ENCODE measurements at regions not wholly inside any gene's neighbourhood (a gene's known extent, or its start where the extent isn't known, plus 50 kb on each side); places are given as distances from the start of the nearest gene placed in this dataset.

DNA sequence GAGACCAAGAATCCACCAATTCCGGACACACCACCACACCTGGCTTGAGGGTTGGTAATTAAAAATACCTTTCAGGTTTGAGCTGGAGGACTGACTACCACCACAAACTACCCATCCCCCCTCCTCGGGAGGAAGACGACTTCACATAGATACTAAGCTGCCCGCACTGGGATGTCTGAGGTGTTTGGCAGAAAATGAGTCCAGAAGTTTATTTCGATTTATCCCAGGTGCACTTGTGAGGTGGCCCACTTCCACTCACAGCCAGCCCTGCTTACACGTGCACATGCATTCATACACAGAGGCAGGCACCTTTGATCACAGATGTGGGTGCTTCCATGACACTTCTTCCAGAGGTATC lies 187.1 kb downstream of the ID4 start:
- no peak overlapping the region for H3K4me3 ChIP-seq (ENCODE audit: low read length)
- H3K9me2 ChIP-seq (replicated peaks; ENCODE audit: low read length), result no peaks in the 10 kb centered on the region
- ChIA-PET POLR2A (ENCODE audit: unreplicated experiment) (no interaction called here), CTCF (no interaction called here)
- H3K4me2 ChIP-seq (ENCODE audit: low read length), result no peak overlapping the region
- no peak overlapping the region for H3K27ac ChIP-seq (ENCODE audit: low read length)
- no TSS peak for BruUV-seq (replicated peaks)
- DNase-seq (no peak), ATAC-seq (no peak)
- H3K27me3 ChIP-seq (ENCODE audit: low read length), result peaks cover 25% of the 10 kb centered on the region
- H3F3A ChIP-seq (ENCODE audit: low read length, unreplicated experiment), result no peaks in the 10 kb centered on the region
- no peak overlapping the region for H3K9ac ChIP-seq (ENCODE audit: low read length)
- H2AFZ ChIP-seq (ENCODE audit: low read length), result no peak overlapping the region
- no peaks in the 10 kb centered on the region for H4K20me1 ChIP-seq (ENCODE audit: low read length)
- H3K79me2 ChIP-seq (ENCODE audit: low read length), result no peaks in the 10 kb centered on the region
- H3K36me3 ChIP-seq (ENCODE audit: low read depth, low read length), result no peaks in the 10 kb centered on the region
- no peaks in the 10 kb centered on the region for H3K4me1 ChIP-seq (ENCODE audit: insufficient read depth, low read length)
- TF ChIP-seq, protein P1, sequence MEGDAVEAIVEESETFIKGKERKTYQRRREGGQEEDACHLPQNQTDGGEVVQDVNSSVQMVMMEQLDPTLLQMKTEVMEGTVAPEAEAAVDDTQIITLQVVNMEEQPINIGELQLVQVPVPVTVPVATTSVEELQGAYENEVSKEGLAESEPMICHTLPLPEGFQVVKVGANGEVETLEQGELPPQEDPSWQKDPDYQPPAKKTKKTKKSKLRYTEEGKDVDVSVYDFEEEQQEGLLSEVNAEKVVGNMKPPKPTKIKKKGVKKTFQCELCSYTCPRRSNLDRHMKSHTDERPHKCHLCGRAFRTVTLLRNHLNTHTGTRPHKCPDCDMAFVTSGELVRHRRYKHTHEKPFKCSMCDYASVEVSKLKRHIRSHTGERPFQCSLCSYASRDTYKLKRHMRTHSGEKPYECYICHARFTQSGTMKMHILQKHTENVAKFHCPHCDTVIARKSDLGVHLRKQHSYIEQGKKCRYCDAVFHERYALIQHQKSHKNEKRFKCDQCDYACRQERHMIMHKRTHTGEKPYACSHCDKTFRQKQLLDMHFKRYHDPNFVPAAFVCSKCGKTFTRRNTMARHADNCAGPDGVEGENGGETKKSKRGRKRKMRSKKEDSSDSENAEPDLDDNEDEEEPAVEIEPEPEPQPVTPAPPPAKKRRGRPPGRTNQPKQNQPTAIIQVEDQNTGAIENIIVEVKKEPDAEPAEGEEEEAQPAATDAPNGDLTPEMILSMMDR (conservative IDR thresholded peaks at IDR 0.05; ENCODE audit: low read depth, low read length), result no peak
- TF ChIP-seq EZH2 (IDR thresholded peaks at IDR 0.05; ENCODE audit: low read length, unreplicated experiment) (no peak), EZH2phosphoT487 (IDR thresholded peaks at IDR 0.05; ENCODE audit: borderline replicate concordance, low read length) (no peak)
- intact Hi-C loops (cut with micrococcal nuclease), result no loop called here
- H3K9me3 ChIP-seq (ENCODE audit: low read length), result no peaks in the 10 kb centered on the region

DNA sequence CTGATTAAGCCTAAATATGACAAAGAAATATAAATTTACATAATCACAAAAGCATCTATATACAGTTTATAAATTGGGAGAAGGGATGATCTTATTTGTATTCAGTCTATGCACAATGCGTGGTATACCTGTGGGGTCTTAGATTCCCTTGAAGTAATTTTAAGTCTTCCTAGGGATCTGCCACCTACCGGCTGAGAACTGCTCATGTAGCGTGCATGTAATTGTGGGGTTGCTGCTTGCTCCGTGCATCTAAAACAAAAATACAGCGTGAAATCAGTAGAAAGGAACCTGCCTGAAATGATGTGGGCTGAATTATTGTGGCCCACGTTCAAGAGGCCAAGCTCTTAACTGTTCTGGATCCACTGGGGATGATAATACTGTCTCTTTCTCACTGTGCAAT lies 187.3 kb downstream of the MBOAT1 start:
- DNase-seq, result no peak
- BruUV-seq (replicated peaks), result no TSS peak

GRCh38 chr6:20025681-20026080 lies 186.6 kb downstream of the MBOAT1 start:
- H3K9me2 ChIP-seq (replicated peaks; ENCODE audit: low read length), result no peaks in the 10 kb centered on the region

More for the DNA sequence above, 187.3 kb downstream of the MBOAT1 start:
- Histone ChIP-seq H3K27ac (ENCODE audit: low read length) (no peak overlapping the region), H3K4me3 (ENCODE audit: low read length) (no peak overlapping the region), H3K9me2 (replicated peaks; ENCODE audit: low read length) (no peaks in the 10 kb centered on the region), H3K9me3 (ENCODE audit: low read length) (no peaks in the 10 kb centered on the region), H3K36me3 (ENCODE audit: low read depth, low read length) (no peaks in the 10 kb centered on the region), H3K4me2 (ENCODE audit: low read length) (no peak overlapping the region), H3K27me3 (ENCODE audit: low read length) (peaks cover 25% of the 10 kb centered on the region), H2AFZ (ENCODE audit: low read length) (no peak overlapping the region), H3F3A (ENCODE audit: low read length, unreplicated experiment) (no peaks in the 10 kb centered on the region), H3K9ac (ENCODE audit: low read length) (no peak overlapping the region), H3K79me2 (ENCODE audit: low read length) (no peaks in the 10 kb centered on the region), H3K4me1 (ENCODE audit: insufficient read depth, low read length) (no peaks in the 10 kb centered on the region), H4K20me1 (ENCODE audit: low read length) (no peaks in the 10 kb centered on the region)
- no peak for ATAC-seq
- intact Hi-C loops (cut with micrococcal nuclease), result no loop called here
- CTCF ChIA-PET, result no interaction called here
- TF ChIP-seq, protein P1 (conservative IDR thresholded peaks at IDR 0.05; ENCODE audit: low read depth, low read length), result 0 out of 2 replicates have a peak, but pooled peaks have one; percentile 14
- no peak for TF ChIP-seq EZH2phosphoT487 (IDR thresholded peaks at IDR 0.05; ENCODE audit: borderline replicate concordance, low read length)
- POLR2A ChIA-PET (ENCODE audit: unreplicated experiment), result no interaction called here

More at GRCh38 chr6:20025681-20026080, 186.6 kb downstream of the MBOAT1 start:
- H3K27me3 ChIP-seq (ENCODE audit: low read length), result peaks cover 23% of the 10 kb centered on the region
- no peak for TF ChIP-seq EZH2phosphoT487 (IDR thresholded peaks at IDR 0.05; ENCODE audit: borderline replicate concordance, low read length)
- TF ChIP-seq, protein P1 (conservative IDR thresholded peaks at IDR 0.05; ENCODE audit: low read depth, low read length), result no peak
- TF ChIP-seq EZH2 (IDR thresholded peaks at IDR 0.05; ENCODE audit: low read length, unreplicated experiment), result no peak
- no peaks in the 10 kb centered on the region for H3K9me3 ChIP-seq (ENCODE audit: low read length)
- intact Hi-C loops (cut with micrococcal nuclease), result no loop called here
- ChIA-PET POLR2A (ENCODE audit: unreplicated experiment) (no interaction called here), CTCF (no interaction called here)
- no peaks in the 10 kb centered on the region for H3K36me3 ChIP-seq (ENCODE audit: low read depth, low read length)
- ATAC-seq (no peak), DNase-seq (no peak)
- no peaks in the 10 kb centered on the region for H3K4me1 ChIP-seq (ENCODE audit: insufficient read depth, low read length)
- H4K20me1 ChIP-seq (ENCODE audit: low read length), result no peaks in the 10 kb centered on the region
- no peak overlapping the region for H3K4me2 ChIP-seq (ENCODE audit: low read length)
- H3K27ac ChIP-seq (ENCODE audit: low read length), result no peak overlapping the region
- no TSS peak for BruUV-seq (replicated peaks)
- no peak overlapping the region for H3K9ac ChIP-seq (ENCODE audit: low read length)
- H3K4me3 ChIP-seq (ENCODE audit: low read length), result no peak overlapping the region
- H3K79me2 ChIP-seq (ENCODE audit: low read length), result no peaks in the 10 kb centered on the region
- H3F3A ChIP-seq (ENCODE audit: low read length, unreplicated experiment), result no peaks in the 10 kb centered on the region
- no peak overlapping the region for H2AFZ ChIP-seq (ENCODE audit: low read length)
